ENCODE measurements at regions not wholly inside any gene's neighbourhood (a gene's known extent, or its start where the extent isn't known, plus 50 kb on each side); places are given as distances from the start of the nearest gene placed in this dataset.

- WGBS: 70% methylated on average over 3 of the region's 3 CpGs
- Histone ChIP-seq H3K4me3 (ENCODE audit: low read depth in 1 of 3, low read length in 3 of 3) (no peak overlapping the region), H3K27ac (ENCODE audit: low read depth in 1 of 2, low read length in 2 of 2) (no peak overlapping the region), H3K27me3 (ENCODE audit: control insufficient read depth in 4 of 4, insufficient read depth in 4 of 4, low read length in 3 of 4) (peaks cover 2 to 6% (median 5%) of the 10 kb centered on the region in 4 donors), H3K36me3 (ENCODE audit: control insufficient read depth in 4 of 4, insufficient read depth in 3 of 4, low read depth in 1 of 4, low read length in 3 of 4) (no peaks in the 10 kb centered on the region), H3K9ac (ENCODE audit: low read depth in 1 of 2, low read length in 2 of 2) (no peak overlapping the region), H3K9me3 (ENCODE audit: control insufficient read depth in 4 of 4, low read length in 3 of 4) (no peaks in the 10 kb centered on the region), H3K4me1 (ENCODE audit: control insufficient read depth in 4 of 4, insufficient read depth in 4 of 4, low read length in 3 of 4) (no peaks in the 10 kb centered on the region)
- DNase-seq (ENCODE audit: low spot score): no peak
- no peak for TF ChIP-seq JUND (IDR thresholded peaks at IDR 0.05)
Measured at GRCh38 chr1:30248373-30248772, 475.0 kb downstream of the MATN1 start.

GRCh38 chr1:30244801-30245200 lies 478.6 kb downstream of the MATN1 start:
- Histone ChIP-seq H3K9me3 (ENCODE audit: control insufficient read depth in 4 of 4, low read length in 3 of 4) (no peaks in the 10 kb centered on the region), H3K36me3 (ENCODE audit: control insufficient read depth in 4 of 4, insufficient read depth in 3 of 4, low read depth in 1 of 4, low read length in 3 of 4) (no peaks in the 10 kb centered on the region), H3K9ac (ENCODE audit: low read depth in 1 of 2, low read length in 2 of 2) (no peak overlapping the region), H3K4me1 (ENCODE audit: control insufficient read depth in 4 of 4, insufficient read depth in 4 of 4, low read length in 3 of 4) (no peaks in the 10 kb centered on the region), H3K27me3 (ENCODE audit: control insufficient read depth in 4 of 4, insufficient read depth in 4 of 4, low read length in 3 of 4) (peaks cover 0 to 10% (median 5%) of the 10 kb centered on the region in 4 donors), H3K27ac (ENCODE audit: low read depth in 1 of 2, low read length in 2 of 2) (no peak overlapping the region), H3K4me3 (ENCODE audit: low read depth in 1 of 3, low read length in 3 of 3) (no peak overlapping the region)
- 89% methylated on average over 9 of the region's 9 CpGs for WGBS
- TF ChIP-seq HNF4G (IDR thresholded peaks at IDR 0.05): no peak
- no peak for TF ChIP-seq GABPA (IDR thresholded peaks at IDR 0.05 in 1 of 2, conservative IDR thresholded peaks at IDR 0.05 in 1 of 2)
- TF ChIP-seq FOXA1 (IDR thresholded peaks at IDR 0.05): no peak
- no peak for TF ChIP-seq JUND (IDR thresholded peaks at IDR 0.05)
- TF ChIP-seq CTCF (IDR thresholded peaks at IDR 0.05; ENCODE audit: low read depth, low read length, missing input control): no peak
- TF ChIP-seq HNF4A (conservative IDR thresholded peaks at IDR 0.05): no peak
- no peak for TF ChIP-seq FOXA2 (IDR thresholded peaks at IDR 0.05)
- TF ChIP-seq ZBTB33 (IDR thresholded peaks at IDR 0.05): no peak
- TF ChIP-seq TAF1 (conservative IDR thresholded peaks at IDR 0.05): no peak
- TF ChIP-seq NR2F2 (IDR thresholded peaks at IDR 0.05): no peak
- no peak for TF ChIP-seq RXRA (IDR thresholded peaks at IDR 0.05)
- no peak for TF ChIP-seq EGR1 (IDR thresholded peaks at IDR 0.05; ENCODE audit: low read depth in 2 of 2)
- TF ChIP-seq ATF3 (IDR thresholded peaks at IDR 0.05): no peak
- no peak for TF ChIP-seq RAD21 (IDR thresholded peaks at IDR 0.05)
- no peak for TF ChIP-seq YY1 (IDR thresholded peaks at IDR 0.05)
- no peak for DNase-seq (ENCODE audit: low spot score)

- H3K4me3 ChIP-seq (ENCODE audit: low read depth in 1 of 3, low read length in 3 of 3): no peak overlapping the region
- no peak overlapping the region for H3K9ac ChIP-seq (ENCODE audit: low read depth in 1 of 2, low read length in 2 of 2)
- TF ChIP-seq REST (IDR thresholded peaks at IDR 0.05): no peak
- TF ChIP-seq TAF1 (conservative IDR thresholded peaks at IDR 0.05): no peak
- TF ChIP-seq MAX (IDR thresholded peaks at IDR 0.05): no peak
- no peak for TF ChIP-seq NR2F2 (IDR thresholded peaks at IDR 0.05)
- no peak for TF ChIP-seq RAD21 (IDR thresholded peaks at IDR 0.05)
- no peak for TF ChIP-seq GABPA (IDR thresholded peaks at IDR 0.05 in 1 of 2, conservative IDR thresholded peaks at IDR 0.05 in 1 of 2)
- TF ChIP-seq FOXA1 (IDR thresholded peaks at IDR 0.05): no peak
- TF ChIP-seq HNF4G (IDR thresholded peaks at IDR 0.05): no peak
- 33% methylated on average over 5 of the region's 5 CpGs for WGBS
- H3K4me1 ChIP-seq (ENCODE audit: control insufficient read depth in 4 of 4, insufficient read depth in 4 of 4, low read length in 3 of 4): no peaks in the 10 kb centered on the region
- no peak for DNase-seq (ENCODE audit: low spot score)
- H3K36me3 ChIP-seq (ENCODE audit: control insufficient read depth in 4 of 4, insufficient read depth in 3 of 4, low read depth in 1 of 4, low read length in 3 of 4): no peaks in the 10 kb centered on the region
- no peaks in the 10 kb centered on the region for H3K9me3 ChIP-seq (ENCODE audit: control insufficient read depth in 4 of 4, low read length in 3 of 4)
- H3K27ac ChIP-seq (ENCODE audit: low read depth in 1 of 2, low read length in 2 of 2): no peak overlapping the region
- peaks cover 0 to 16% (median 5%) of the 10 kb centered on the region in 4 donors for H3K27me3 ChIP-seq (ENCODE audit: control insufficient read depth in 4 of 4, insufficient read depth in 4 of 4, low read length in 3 of 4)
Measured at GRCh38 chr1:30242722-30243457, 480.5 kb downstream of the MATN1 start.
